ENCODE measurements at regions not wholly inside any gene's neighbourhood (a gene's known extent, or its start where the extent isn't known, plus 50 kb on each side); places are given as distances from the start of the nearest gene placed in this dataset.

DNA sequence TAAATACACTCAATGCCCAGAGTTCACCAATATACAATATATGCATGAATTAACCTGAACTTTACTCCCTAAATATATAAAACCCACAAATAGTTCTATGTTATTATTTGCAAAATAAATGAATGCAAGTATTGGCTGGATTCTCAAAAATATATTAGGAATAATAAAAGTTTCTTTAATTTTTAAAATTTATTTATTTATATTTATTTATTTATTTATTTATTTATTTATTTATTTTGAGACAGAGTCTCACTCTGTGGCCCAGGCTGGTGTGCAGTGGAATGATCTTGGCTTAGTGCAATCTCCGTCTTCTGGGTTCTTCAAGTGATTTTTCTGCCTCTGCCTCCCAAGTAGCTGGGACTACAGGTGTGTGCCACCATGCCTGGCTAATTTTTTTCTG, 88.7 kb upstream of the TMEFF2 start:
- no peak for FAIRE-seq
- TF ChIP-seq, protein P1, sequence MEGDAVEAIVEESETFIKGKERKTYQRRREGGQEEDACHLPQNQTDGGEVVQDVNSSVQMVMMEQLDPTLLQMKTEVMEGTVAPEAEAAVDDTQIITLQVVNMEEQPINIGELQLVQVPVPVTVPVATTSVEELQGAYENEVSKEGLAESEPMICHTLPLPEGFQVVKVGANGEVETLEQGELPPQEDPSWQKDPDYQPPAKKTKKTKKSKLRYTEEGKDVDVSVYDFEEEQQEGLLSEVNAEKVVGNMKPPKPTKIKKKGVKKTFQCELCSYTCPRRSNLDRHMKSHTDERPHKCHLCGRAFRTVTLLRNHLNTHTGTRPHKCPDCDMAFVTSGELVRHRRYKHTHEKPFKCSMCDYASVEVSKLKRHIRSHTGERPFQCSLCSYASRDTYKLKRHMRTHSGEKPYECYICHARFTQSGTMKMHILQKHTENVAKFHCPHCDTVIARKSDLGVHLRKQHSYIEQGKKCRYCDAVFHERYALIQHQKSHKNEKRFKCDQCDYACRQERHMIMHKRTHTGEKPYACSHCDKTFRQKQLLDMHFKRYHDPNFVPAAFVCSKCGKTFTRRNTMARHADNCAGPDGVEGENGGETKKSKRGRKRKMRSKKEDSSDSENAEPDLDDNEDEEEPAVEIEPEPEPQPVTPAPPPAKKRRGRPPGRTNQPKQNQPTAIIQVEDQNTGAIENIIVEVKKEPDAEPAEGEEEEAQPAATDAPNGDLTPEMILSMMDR (IDR thresholded peaks at IDR 0.05; ENCODE audit: insufficient read depth, missing control alignments): no peak
- DNase-seq (ENCODE audit: insufficient read length, low spot score): no peak

DNA sequence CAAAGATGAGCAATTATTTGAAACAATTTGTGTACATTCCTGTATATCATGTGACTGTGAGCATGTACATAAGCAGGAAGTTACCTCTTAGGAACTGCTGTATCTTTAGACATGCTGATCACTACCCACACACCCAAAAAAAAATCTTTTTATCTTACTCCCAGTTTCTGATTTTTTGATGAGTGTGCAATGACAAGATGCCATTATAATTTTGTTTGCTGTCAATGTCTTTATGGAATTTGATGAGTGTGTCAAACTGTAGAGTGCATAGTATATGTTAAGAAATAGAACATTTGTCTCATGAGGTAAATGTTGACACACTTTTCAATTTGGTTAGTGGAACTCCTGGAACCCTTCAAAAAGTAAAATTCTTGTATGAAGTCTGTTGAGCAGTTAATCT, 84.0 kb upstream of the TMEFF2 start:
- no peak for DNase-seq (ENCODE audit: insufficient read length, low spot score)
- no peak for FAIRE-seq
- TF ChIP-seq, protein P1 (IDR thresholded peaks at IDR 0.05; ENCODE audit: insufficient read depth, missing control alignments): no peak

DNA sequence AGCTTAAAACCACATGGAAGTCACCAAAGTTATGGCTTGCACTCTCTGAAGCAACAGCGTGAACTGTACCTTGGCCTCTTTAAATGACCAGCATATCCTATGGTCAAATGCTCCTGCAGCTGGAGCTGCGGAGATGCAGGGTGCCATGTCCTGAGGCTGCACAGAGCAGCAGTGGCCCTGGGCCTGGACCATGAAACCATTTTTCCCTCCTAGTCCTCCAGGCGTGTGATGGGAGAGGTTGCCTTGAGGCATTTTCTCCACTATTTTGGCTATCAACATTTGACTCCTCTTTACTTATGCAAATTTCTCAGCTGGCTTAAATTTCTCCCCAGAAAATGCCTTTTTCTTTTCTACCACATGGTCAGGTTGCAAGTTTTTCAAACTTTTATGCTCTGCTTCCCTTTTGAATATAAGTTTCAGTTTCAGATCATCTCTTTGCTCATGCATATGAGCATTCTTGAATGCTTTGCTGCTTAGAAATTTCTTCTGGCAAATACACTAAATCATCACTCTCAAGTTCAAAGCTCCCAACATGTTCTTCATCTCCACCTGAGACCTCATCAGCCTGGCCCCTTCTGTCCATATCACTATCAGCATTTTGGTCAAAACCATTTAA, 82.9 kb upstream of the TMEFF2 start:
- TF ChIP-seq, protein P1 (IDR thresholded peaks at IDR 0.05; ENCODE audit: insufficient read depth, missing control alignments): no peak
- FAIRE-seq: no peak
- DNase-seq (ENCODE audit: insufficient read length, low spot score): no peak

DNA sequence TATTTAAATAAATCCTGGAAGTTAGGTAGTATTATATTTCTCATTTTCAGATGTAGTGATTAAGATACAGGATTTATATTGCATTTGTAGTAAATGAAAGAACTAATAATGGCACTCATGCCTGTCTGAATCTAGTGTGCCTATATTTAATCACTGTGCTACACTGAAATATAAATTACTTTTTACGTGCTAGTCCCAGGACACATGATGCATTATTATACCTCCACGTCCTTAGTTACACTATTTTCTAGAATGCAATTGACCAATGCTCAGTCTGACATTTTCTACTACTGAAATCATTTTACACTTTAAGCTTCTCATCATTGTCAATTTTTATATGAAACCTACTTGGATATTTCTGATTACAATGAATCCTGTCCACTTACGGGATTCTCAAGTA, 80.9 kb upstream of the TMEFF2 start:
- TF ChIP-seq, protein P1 (IDR thresholded peaks at IDR 0.05; ENCODE audit: insufficient read depth, missing control alignments): no peak
- DNase-seq (ENCODE audit: insufficient read length, low spot score): no peak
- FAIRE-seq: no peak

DNA sequence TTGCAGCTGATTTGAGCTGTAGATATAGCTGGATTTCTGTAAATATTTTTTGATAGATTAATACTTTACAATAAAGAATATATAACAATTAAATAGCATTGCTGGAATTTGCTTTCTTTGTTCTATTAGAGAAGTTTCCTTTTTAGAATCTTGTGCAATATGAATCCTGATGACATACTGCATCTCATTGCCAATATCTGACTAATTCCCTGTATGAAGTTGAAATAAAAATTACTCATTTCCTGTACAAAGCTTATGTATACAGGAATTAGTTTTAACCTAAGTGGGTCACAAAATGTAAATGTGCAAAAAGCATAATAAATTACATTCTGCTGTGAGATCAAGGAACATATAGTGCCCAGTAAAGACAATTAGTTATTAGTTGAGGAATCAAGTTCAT, 72.8 kb upstream of the TMEFF2 start:
- TF ChIP-seq, protein P1 (IDR thresholded peaks at IDR 0.05; ENCODE audit: insufficient read depth, missing control alignments): no peak
- DNase-seq (ENCODE audit: insufficient read length, low spot score): no peak
- no peak for FAIRE-seq

DNA sequence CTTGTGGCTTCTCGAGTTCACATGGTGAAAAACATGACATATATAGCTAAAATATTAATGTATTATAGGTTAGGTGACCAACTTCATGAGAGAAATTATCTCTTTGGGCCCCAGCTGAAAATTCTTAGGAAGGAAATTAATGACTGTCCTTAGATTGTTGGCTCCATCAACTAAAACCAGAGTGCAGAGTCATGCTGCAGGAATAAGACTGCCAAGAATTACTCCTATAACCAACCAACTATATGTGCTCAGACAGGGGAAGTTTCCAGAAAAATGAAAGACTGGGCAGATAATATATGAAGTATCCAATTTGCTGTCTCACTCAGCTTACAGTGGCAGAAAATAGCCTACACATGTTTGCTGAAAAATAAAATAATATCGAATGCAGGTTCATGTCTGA, 71.0 kb upstream of the TMEFF2 start:
- DNase-seq (ENCODE audit: insufficient read length, low spot score) (no peak), FAIRE-seq (no peak)
- TF ChIP-seq, protein P1 (IDR thresholded peaks at IDR 0.05; ENCODE audit: insufficient read depth, missing control alignments): no peak

DNA sequence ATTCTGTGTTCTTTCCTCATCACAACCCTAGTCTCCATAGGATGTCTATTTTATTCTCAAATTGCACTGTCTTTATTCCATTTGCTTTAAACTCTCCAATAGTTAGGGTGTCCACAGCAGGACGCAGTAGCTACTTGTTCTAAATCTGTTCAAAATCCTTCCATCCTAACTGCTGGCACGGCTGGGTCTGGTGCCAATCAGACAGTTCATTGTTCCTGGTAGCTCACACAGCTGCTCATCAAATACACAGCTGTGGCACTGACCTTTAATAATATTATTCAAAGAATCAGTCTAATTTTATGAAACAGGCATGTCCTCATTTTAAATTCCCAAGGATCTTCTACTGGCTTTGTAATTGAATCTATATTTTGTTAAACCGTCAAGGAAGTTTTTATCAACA, 59.7 kb upstream of the TMEFF2 start:
- DNase-seq (ENCODE audit: insufficient read length, low spot score) (no peak), FAIRE-seq (no peak)
- TF ChIP-seq, protein P1 (IDR thresholded peaks at IDR 0.05; ENCODE audit: insufficient read depth, missing control alignments): no peak

All from D721Med (cell line).